ENCODE measurements at regions not wholly inside any gene's neighbourhood (a gene's known extent, or its start where the extent isn't known, plus 50 kb on each side); places are given as distances from the start of the nearest gene placed in this dataset.

GRCh38 chr18:77601567-77601966 is 351.9 kb downstream of the GALR1 start:
- Histone ChIP-seq H3K27ac (no peak overlapping the region), H3K36me3 (no peaks in the 10 kb centered on the region), H3K4me1 (no peaks in the 10 kb centered on the region), H3K9me3 (no peaks in the 10 kb centered on the region), H3K27me3 (no peaks in the 10 kb centered on the region), H3K4me3 (no peak overlapping the region)
- no peak for TF ChIP-seq POLR2A (IDR thresholded peaks at IDR 0.05)
- TF ChIP-seq CTCF (IDR thresholded peaks at IDR 0.05), result no peak
- no peak for DNase-seq

GRCh38 chr18:77607087-77607486 is 357.4 kb downstream of the GALR1 start:
- no peak overlapping the region for H3K27ac ChIP-seq
- no peaks in the 10 kb centered on the region for H3K36me3 ChIP-seq
- no peak for DNase-seq
- no peaks in the 10 kb centered on the region for H3K4me1 ChIP-seq
- H3K27me3 ChIP-seq, result no peaks in the 10 kb centered on the region
- TF ChIP-seq CTCF (IDR thresholded peaks at IDR 0.05) (no peak), POLR2A (IDR thresholded peaks at IDR 0.05) (no peak)
- no peak overlapping the region for H3K4me3 ChIP-seq
- no peaks in the 10 kb centered on the region for H3K9me3 ChIP-seq

GRCh38 chr18:77608807-77609206 is 359.2 kb downstream of the GALR1 start:
- H3K4me3 ChIP-seq, result no peak overlapping the region
- no peak for TF ChIP-seq CTCF (IDR thresholded peaks at IDR 0.05)
- TF ChIP-seq POLR2A (IDR thresholded peaks at IDR 0.05), result no peak
- no peaks in the 10 kb centered on the region for H3K36me3 ChIP-seq
- no peak for DNase-seq
- H3K4me1 ChIP-seq, result no peaks in the 10 kb centered on the region
- no peaks in the 10 kb centered on the region for H3K27me3 ChIP-seq
- no peak overlapping the region for H3K27ac ChIP-seq
- no peaks in the 10 kb centered on the region for H3K9me3 ChIP-seq

- no peak for DNase-seq
- Histone ChIP-seq H3K4me1 (no peaks in the 10 kb centered on the region), H3K36me3 (no peaks in the 10 kb centered on the region), H3K27ac (no peak overlapping the region), H3K9me3 (no peaks in the 10 kb centered on the region), H3K27me3 (no peaks in the 10 kb centered on the region), H3K4me3 (no peak overlapping the region)
- no peak for TF ChIP-seq CTCF (IDR thresholded peaks at IDR 0.05)
- TF ChIP-seq POLR2A (IDR thresholded peaks at IDR 0.05), result no peak
These were observed 368.0 kb downstream of the GALR1 start for GRCh38 chr18:77617694-77618093.

- Histone ChIP-seq H3K27ac (no peak overlapping the region), H3K9me3 (no peaks in the 10 kb centered on the region), H3K4me1 (no peaks in the 10 kb centered on the region), H3K27me3 (no peaks in the 10 kb centered on the region), H3K4me3 (no peak overlapping the region), H3K36me3 (no peaks in the 10 kb centered on the region)
- no peak for DNase-seq
- no peak for TF ChIP-seq POLR2A (IDR thresholded peaks at IDR 0.05)
- TF ChIP-seq CTCF (IDR thresholded peaks at IDR 0.05), result no peak
These were observed 369.9 kb downstream of the GALR1 start for GRCh38 chr18:77619525-77619924.

GRCh38 chr18:77622009-77622692 is 372.5 kb downstream of the GALR1 start:
- no peak for TF ChIP-seq POLR2A (IDR thresholded peaks at IDR 0.05)
- no peak for TF ChIP-seq CTCF (IDR thresholded peaks at IDR 0.05)
- no peaks in the 10 kb centered on the region for H3K36me3 ChIP-seq
- no peaks in the 10 kb centered on the region for H3K27me3 ChIP-seq
- no peak overlapping the region for H3K27ac ChIP-seq
- no peak overlapping the region for H3K4me3 ChIP-seq
- H3K9me3 ChIP-seq, result no peaks in the 10 kb centered on the region
- no peaks in the 10 kb centered on the region for H3K4me1 ChIP-seq
- no peak for DNase-seq
